ENCODE measurements at regions not wholly inside any gene's neighbourhood (a gene's known extent, or its start where the extent isn't known, plus 50 kb on each side); places are given as distances from the start of the nearest gene placed in this dataset.

- no peak for TF ChIP-seq CTCF (conservative IDR thresholded peaks at IDR 0.05; ENCODE audit: low read length)
- TF ChIP-seq EZH2phosphoT487 (IDR thresholded peaks at IDR 0.05; ENCODE audit: borderline replicate concordance): no peak
These were observed 765.9 kb upstream of the GRM7 start for GRCh38 chr3:6095006-6095405.

Measured in Loucy (cell line).